Head of caudate nucleus (tissue), 42 donors: ENCODE measurements at regions not wholly inside any gene's neighbourhood (a gene's known extent, or its start where the extent isn't known, plus 50 kb on each side); places are given as distances from the start of the nearest gene placed in this dataset.
A peak's percentile ranks its signal among the peaks of the same experiment; 100 is the strongest.
"Not testable (repeated sequence)": the region's sequence is repeated elsewhere in the genome, so short reads cannot be mapped to it uniquely, and the experiment has no call there.

Experiments
- DNase-seq, 42 donors: peaks; one replicate each; pipeline versions ENCODE4 v3.0.0 to v3.0.0-alpha.2; 2020 to 2021; ENCODE audit warnings: mixed read lengths in 7 of 42
- intact Hi-C: fragments of 100-400 bp; cut with DNase I; formaldehyde crosslinking; loops from one replicate; pipeline ENCODE4 v1.15.0; 2022

GRCh38 chr2:194116861-194117260, 1540.2 kb upstream of the SLC39A10 start:
- DNase-seq, result no peak
- intact Hi-C loops, result no loop called here

DNA sequence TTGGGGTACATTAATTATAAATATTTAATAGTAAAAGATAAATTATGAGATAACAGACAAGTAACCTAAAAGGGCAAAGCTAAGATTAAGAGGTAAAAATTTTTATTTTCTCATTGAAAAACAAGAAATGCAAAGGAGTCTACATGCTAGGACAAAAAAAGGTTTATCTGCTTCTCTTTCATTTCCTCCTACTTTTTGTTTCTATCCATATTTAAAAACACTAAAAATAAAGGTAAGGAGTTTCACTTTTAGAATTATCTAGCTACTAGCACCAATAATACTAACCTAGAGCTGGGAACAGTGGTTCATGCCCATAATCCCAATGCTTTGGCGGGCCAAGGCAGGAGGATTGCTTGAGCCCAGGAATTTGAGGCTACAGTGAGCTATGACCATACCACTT, 1551.7 kb upstream of the SLC39A10 start:
- DNase-seq, result no peak
- intact Hi-C loops, result no loop called here

GRCh38 chr2:194104687-194105086, 1552.3 kb upstream of the SLC39A10 start:
- peak in 1 of 42 donors; percentile 3 for DNase-seq
- intact Hi-C loops, result no loop called here

GRCh38 chr2:194103941-194104659, 1552.9 kb upstream of the SLC39A10 start:
- intact Hi-C loops, result no loop called here
- DNase-seq, result no peak

DNA sequence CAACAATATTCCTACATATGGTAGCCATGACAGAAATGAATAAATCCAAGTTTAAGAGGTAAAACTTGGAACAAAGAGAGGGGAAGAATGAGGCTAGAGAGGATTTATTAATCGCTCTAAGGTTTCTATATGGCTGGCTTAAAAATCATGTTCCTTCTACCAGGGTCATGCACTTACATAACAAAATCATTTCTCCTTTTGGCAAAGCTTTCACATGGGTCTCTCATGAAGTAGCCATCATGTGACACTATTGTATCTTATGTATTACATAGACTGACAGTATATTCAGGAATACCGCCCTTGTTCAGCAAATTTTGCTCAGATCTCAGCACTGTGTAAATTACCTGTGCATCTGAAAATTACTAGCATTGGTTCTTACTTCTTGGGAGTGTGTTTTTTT, 1554.5 kb upstream of the SLC39A10 start:
- intact Hi-C loops, result no loop called here
- DNase-seq, result no peak

GRCh38 chr2:194100201-194100600, 1556.8 kb upstream of the SLC39A10 start:
- no peak for DNase-seq
- intact Hi-C loops, result no loop called here

- intact Hi-C loops, result no loop called here
- no peak for DNase-seq
These were observed 1560.6 kb upstream of the SLC39A10 start for GRCh38 chr2:194096402-194096801.

- no peak for DNase-seq
- intact Hi-C loops, result no loop called here
These were observed 1561.7 kb upstream of the SLC39A10 start for GRCh38 chr2:194095359-194095758.

- intact Hi-C loops, result no loop called here
- no peak for DNase-seq
These were observed 1566.6 kb upstream of the SLC39A10 start for GRCh38 chr2:194090251-194090905.

- DNase-seq, result no peak
- intact Hi-C loops, result no loop called here
These were observed 1569.7 kb upstream of the SLC39A10 start for GRCh38 chr2:194087089-194087958.

DNA sequence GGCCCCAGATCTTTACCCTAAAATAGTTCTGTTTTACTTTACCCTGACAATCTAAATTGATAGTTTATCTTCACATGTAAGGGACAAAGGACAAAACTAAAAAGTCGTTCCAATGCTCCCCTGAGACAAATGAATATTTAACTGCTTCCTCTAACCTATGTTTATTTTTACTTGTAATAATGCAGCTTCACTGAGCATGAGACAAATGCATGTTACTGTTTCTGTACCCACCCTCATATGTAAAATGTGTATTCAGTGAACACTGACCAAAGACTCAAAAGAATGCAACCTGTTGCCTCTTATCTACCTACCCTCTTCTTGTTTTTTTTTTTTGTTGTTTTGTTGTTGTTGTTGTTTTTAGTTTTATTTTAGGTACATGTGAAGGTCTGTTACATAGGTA, 1570.9 kb upstream of the SLC39A10 start:
- no peak for DNase-seq
- intact Hi-C loops, result no loop called here

DNA sequence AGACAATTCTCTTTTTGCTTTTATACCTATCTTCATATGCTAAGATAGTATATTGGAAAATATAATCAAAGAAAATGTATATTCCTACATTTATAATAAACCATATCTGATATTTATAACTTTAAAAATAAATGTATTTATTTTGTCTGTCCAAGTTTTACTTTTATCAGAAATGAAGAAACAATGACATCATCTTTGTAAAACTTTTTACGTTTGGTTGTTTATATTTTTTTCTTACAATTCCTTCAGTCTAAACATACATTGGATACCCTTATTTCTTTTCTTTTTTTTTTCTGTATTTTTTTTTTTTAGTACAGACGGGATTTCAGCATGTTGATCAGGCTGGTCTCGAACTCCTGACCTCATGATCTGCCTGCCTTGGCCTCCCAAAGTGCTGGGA, 1577.0 kb upstream of the SLC39A10 start:
- DNase-seq, result no peak

DNA sequence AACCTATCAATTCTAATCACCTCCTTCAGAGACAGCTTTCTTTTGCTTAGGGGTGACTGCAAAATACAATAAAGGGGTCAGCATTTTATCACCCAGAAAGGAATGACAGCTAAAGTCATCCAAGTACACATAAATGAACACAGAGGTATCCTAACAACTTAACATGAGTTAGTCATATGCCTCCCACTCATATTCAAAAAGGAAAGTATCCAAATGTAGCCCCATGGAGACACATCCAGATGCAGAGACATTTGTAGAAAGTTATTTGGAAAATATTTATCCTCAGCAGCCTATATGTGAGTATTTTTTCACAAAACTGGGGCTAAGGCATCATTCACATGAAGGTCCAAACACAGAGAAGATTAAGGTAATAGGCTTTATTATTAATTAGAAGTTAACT, 1579.7 kb upstream of the SLC39A10 start:
- no peak for DNase-seq
- intact Hi-C loops, result no loop called here

More for the DNA sequence above, 1577.0 kb upstream of the SLC39A10 start:
- intact Hi-C loops, result no loop called here

DNA sequence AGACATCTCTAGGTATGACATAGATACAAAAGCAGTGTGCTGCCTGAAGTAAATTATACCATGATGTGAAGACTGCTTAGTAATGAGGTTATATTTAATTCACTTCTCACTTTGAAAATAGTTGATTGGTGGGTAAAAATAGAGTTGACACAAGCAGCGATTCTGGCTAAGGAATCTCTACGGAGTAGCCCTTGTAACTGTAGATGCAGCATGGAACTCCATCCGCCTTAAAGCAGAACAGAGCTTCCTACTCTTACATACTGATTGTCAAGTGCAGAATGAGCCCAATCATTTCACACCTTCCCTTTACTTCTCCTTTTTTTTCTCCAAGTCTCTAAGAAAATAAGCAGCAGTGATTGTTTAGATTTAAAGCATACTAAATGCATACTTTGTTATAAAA, 1594.6 kb upstream of the SLC39A10 start:
- DNase-seq, result peak in 2 of 42 donors; percentile 2 to 5
- intact Hi-C loops, result no loop called here

DNA sequence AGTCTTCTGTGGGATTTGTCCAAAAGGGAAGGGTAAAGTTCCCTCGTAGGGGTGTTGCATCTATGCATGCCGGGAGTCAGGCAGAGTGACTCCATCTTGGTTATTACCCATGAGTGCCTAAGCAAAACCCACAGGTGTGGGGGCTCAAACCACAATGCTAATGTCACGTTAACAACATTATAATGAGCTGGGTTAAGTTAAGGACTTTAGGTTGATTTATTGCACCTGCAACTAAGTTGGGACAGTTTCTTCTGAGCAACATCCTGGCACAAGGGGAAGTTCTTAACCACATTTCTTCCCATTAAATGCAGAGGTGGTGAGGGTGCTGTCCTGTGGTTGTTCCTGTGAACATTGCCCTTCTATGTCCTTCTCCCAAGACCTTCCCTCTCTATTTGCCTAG, 1596.8 kb upstream of the SLC39A10 start:
- intact Hi-C loops, result no loop called here
- no peak for DNase-seq

DNA sequence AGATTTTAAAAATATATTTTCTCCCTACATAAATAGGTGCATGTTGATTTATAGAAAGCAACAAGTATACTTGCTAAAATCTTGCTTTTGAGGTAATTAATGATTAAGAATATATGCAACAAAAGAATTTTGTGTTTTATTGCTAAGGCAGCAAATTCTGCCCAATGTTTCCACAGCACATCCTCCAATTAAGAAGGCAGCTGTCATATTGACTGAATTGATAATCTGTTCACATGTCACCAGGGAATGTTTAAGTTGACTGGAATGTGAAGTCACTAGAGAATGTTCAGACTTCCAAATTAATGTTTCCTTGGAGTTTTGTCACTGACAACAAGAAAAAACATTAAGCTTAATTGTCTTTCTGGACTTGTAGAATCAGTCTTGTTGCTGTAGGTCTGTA, 1602.7 kb upstream of the SLC39A10 start:
- intact Hi-C loops, result no loop called here
- no peak for DNase-seq

DNA sequence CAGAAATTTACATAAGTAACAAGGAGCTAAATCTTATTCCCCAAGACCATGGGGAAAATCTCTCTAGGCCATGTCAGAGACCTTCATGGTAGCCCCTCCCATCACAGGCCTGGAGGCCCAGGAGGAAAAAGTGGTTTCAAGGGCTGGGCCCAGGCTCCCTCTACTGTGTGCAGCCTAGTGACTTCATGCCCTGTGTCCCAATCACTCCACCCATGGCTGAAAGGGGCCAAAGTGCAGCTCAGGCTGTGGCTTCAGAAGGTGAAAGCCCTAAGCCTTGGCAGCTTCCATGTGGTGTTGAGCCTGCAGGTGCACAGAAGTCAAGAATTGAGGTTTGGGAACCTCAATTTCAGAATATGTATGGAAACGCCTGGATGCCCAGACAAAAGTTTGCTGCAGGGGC, 1612.7 kb upstream of the SLC39A10 start:
- DNase-seq, result no peak
- intact Hi-C loops, result no loop called here

DNA sequence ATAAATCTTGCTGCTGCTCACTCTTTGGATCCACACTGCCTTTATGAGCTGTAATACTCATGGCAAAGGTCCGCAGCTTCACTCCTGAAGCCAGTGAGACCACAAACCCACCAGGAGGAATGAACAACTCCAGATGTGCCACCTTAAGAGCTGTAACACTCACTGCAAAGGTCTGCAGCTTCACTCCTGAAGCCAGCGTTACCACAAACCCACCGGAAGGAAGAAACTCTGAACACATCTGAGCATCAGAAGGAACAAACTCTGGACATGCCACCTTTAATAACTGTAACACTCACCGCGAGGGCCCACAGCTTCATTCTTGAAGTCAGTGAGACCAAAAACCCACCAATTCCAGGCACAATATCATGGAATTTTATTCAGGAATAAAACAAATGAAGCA, 1635.9 kb upstream of the SLC39A10 start:
- intact Hi-C loops, DNase-seq: not testable (repeated sequence)

- no peak for DNase-seq
- intact Hi-C loops, result no loop called here
These were observed 1636.9 kb upstream of the SLC39A10 start for GRCh38 chr2:194020155-194020554.

- intact Hi-C loops, result no loop called here
- no peak for DNase-seq
These were observed 1641.3 kb upstream of the SLC39A10 start for GRCh38 chr2:194015751-194016150.
